NCI-H524 treated with DMSO at 0.1 percent for 48 hours (cell line): ENCODE measurements at regions not wholly inside any gene's neighbourhood (a gene's known extent, or its start where the extent isn't known, plus 50 kb on each side); places are given as distances from the start of the nearest gene placed in this dataset.

Experiments
- DNase-seq: peaks from one replicate; lab custom pipeline; 2025; lab: John Stamatoyannopoulos, UW

DNA sequence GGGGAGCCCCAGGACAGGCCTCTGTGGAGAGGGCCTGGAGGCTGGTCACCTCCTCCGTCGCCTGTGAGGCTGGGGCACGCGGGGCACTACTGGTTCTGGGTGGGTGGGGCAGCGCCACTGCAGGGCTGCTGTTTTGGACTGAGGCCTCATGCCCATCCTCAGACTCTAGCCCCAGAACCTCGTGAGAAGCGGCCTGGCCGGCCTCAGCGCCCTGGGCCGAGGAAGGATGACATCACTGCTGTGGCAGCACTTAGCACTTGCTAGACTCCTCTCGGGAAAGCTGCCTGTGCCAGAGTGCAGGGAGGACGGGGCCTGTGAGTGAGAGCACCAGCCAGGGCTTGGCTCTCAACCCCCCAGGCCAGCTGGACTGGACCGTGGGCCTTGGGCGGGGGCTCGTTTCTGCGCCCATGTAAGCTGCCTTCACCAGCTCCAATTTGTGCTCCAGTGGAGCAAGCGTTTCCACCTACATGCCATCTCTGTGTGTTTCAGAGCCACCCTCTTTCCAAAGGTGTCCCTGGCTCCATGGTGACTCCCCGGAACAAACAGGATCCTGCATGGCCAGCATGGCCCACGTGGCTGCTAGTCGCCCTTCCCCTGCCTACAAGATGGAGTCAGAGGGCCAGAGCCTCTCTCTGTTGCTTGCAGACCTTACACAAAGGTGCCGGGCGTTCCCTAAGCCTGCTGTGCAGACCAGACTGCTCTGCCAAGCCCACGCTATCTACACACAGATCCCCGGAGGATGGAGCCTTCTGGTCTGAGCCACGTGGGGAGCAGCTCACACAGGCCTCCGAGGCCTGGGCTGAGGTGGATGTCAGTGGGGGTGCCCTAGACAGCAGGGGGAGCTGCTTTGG lies 102.9 kb downstream of the CTTN start:
- DNase-seq: no peak

DNA sequence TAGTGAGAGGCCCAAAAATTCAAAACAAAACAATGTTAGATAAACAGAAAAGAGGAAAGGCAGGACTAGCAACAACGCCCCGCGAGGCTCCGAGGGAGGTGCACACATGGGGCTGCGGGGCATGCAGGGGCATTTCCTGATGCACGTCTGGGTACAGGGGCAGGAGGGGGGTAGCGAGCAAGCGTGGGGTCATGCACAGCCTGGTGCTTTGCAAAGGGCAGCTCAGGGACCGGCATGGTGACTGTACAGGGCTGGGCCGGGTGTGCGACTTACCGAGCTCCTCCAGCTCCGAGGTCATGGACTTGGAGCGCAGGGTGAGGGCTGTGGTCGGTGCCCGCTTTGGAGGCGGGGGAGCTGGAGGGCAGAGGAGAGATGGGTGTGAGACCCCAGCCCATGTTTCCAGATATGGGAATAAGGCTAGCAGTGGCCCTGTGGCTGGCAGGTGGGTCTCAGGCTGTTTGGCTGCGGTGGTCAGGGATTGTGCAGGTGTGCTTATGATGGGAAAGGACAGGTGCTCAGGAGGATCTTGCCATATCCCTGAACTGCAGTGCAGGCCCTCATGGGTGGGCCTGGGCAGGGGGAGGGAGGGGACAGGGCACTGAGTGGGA lies 103.7 kb downstream of the CTTN start:
- DNase-seq: no peak

DNA sequence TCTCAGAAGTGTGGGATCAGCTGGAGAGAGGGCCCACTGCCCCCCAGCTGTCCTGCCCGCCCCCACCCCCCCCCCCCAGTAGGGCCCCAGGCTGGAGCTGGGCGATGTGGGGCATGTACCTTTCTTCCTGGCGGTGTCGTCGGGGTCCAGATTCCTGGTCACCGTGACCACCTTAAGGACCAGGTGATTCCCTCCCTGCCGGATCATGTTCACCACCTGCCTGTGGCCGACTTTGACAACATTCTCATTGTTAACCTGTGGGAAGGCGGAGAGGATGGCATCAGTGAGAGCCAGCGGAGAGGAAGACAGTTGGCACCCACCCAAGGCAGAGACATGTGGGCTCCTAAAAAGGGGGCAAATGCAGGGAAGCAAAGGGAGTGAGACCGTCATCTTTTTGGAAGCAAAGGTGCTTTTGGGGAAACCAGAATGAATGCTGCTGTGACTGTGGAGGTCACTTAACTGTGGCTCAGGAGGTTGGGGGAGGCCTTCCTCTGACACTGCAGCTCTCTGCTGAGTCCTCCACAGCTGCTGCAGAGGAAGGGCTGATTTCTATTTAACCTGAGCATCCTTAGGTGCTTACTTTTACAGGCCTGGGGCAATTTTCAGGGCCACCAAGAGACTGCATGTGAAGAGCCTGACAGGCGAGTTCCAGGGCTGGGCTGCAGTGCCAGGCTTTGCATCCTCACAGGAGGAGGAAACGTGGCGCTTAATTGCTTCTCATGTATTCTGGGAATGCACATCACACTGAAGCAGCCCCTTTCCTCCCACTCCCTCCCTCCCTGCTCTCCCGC lies 104.5 kb downstream of the CTTN start:
- DNase-seq: no peak

DNA sequence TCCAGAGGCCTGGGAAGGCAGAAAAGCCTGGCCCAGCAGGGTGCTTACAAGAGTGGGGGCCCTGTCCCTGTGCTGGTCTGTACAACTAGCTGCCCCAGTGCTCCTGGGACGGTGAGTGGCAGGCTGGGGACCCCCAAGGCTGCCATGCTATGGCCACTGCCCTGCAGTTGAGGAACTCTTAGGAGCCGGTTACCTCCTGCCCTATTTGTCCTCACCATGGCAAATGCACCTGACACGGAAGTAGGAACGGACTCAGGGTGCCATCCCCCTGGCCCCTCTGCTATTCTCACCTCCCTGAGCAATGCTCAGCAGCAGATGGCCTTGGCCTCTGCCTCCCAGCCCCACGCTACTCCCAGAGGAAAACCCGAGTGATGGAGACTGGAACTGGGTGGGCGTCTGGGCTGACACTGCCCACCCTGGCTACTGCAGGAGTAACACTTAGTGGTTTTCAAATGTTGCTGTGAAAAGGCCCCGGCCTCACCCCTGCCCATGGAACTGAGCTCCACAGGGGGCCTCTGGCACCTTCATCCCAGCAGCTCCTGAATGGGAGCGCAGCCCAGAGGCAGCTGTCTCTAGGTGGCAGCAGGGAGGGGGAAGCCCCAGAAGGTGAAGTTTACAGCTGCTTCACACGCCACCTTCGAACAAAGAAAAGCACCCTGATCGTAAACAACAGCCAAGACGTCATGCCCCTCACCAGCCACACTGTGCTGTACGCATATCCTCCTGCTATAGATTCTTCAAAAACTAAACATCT lies 105.3 kb downstream of the CTTN start:
- peak; percentile 32 for DNase-seq

DNA sequence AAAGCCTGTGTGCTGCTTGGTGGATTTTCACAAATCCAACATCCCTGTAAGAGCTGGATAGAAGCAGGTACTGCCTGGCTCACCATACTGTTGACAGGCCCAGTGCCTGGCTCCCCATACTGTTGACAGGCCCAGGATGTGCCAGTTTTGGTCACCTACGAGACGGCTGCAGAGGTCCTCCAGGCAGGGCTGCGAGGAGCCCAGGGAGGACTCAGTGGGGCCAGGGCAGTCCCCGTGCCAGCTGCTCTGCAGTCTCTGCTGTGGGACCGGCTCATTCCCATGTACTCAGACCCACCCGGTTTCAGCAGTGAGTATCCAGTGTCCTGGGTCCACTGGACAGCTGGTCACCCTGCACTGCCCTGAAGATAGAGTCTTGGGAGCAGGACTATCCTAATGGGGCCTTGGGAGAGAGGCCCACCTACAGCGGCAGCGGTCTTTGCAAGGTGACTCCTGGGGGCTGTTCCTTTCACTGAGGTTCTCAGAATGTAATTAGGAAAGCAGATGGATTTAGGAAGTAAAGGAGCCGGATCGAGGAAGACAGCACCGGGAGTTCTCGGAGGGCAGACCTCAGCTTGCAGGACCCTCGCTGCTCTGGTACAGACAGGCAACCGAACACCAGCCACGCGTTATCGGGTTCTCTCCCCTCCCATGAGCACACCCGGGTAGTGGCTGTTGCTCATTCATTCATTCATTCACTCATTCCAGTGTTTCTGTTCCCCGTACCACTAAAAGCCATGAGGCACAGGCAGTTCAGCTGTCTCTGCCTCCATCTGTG lies 106.1 kb downstream of the CTTN start:
- no peak for DNase-seq

DNA sequence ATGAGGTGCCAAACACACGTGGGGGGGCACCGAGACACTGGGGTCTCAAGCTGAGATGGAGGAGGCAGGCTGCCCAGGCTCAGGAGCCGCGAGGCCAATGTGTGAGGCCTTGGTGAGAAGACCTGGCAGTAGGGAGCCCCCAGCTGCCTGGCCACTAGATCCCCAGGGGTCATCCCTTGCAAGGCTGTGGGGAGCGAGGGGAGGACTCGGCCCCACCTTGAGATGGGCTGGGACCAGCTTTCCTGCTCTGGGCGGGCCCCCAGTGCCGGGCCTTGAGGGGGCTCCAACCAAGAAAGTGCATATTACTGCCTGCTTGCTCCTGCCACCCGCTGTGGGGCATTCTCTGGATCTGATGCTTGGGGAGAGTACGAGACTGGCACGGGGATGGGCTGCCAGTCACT lies 107.0 kb downstream of the CTTN start:
- DNase-seq: no peak

DNA sequence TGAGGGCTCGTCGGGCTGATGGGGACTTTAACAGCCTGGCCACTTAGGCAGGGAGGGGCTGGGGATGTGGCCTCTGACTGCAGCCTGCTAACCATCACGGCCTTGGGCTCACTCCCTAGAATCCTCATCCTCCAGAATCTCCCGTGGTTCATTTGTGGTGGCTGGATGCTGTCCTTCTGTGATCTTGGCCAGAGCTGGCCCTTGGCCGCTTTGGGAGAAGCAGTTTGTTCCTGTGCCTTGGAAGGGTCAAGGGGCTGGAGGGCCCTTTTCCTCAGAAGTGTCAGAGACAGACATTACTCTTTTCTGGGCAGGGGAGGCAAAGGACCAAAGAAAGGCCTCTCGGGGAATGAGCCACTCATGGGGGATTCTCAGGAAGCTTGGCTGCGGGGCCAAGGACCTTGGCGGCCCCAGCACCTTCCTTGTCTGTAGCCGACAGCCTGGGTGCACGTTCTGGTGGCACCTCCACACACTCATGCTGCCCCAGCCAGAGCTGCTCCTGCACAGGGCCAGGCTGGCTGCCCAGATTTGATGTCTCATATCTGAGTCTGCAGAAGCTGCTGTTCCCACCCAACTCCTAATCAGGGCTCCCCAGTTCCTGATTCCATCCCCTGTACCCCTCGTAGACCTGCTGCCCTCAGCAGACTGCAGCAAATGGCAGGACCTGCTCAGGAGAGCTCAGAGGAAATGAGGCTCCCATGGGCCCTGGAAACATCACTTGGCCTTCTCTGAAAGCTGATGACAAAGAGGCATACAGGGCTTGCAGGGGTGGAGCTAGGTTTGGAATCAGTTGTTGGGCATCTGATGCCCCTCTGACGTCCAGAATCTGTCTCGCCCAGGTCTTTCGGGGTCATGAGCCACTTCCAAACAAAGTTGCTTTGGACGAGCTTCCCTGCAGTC lies 107.7 kb downstream of the CTTN start:
- no peak for DNase-seq

DNA sequence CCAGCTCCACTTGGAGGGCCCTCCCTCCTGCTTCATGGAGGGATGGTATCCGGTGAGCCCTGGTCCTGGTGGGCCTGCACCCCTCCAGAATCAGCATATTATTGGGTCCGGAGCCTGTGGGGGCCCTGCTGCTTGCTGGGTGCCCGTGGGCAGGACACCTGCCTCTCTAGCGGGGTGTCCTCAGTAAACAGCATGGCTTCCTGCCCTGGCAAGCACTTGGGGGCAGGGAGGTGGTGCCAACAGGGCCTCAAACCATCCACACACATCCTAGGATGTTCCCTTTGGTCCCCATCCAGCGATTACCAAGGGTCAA lies 108.3 kb downstream of the CTTN start:
- no peak for DNase-seq

DNA sequence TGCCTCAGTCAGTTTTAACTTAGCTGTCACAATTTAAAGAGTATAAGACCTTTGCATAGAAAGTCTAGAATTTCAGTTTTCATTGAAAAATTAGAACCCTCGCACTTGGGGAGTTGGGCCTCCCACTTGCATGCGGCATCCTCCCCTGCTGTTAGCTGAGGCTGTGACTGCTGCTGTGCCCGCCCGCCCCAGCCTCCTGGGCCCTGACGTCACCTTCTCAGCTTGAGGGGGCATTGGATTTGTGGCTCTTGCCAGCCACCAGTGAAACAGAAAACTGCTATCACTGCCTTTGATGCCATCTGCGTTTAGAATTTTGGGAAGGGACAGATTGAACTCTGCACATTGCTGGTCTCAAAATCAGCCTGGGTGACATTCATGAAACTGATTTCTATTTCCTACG lies 108.7 kb downstream of the CTTN start:
- no peak for DNase-seq

DNA sequence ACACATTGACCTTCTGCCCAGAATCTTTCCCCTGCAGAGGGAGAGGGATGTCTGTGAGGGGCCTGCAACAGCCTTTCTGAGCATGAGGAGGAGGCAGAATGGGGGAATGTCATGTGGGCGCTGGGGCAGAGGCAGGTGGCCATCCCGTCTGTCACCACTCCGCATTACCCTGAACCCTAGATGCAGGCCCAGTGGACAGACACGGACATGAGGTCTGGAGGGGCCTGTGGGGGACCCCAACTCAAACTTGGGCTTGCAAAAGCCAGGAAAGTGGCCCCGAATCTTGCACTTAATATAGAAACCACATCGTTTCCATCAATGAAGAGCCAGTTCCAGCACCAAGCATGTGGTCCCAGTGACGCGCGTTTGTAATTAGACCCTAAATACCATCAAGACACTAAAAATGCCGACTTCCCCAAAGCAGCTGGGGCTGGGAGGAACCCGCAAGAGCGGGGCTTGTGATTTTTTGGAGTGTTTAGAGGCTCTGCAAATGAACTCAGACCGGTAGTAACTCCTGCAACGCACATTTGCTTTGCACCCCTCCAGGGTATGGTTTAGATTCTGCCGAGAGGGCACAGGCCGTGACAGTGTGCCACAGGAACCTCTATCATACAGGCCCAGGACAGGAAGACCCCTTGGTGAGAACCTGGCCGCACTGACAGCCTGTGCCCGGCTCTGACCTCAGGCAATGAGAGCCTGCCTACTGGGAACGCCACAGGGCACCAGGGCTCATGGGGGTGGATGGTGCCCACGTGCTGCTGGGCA lies 109.3 kb downstream of the CTTN start:
- no peak for DNase-seq

DNA sequence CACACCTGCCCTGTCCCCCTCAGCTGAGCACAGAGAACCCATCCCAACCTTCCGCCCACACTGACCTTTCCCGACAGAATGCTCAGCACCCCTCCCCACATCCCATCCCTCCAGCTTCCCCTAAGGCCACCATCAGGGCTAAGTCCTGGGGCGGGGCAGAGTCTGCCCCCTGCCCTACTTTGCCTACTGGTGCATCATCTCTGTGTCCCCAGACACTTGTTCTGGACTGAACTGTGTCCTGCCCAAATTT lies 109.8 kb downstream of the CTTN start:
- no peak for DNase-seq

DNA sequence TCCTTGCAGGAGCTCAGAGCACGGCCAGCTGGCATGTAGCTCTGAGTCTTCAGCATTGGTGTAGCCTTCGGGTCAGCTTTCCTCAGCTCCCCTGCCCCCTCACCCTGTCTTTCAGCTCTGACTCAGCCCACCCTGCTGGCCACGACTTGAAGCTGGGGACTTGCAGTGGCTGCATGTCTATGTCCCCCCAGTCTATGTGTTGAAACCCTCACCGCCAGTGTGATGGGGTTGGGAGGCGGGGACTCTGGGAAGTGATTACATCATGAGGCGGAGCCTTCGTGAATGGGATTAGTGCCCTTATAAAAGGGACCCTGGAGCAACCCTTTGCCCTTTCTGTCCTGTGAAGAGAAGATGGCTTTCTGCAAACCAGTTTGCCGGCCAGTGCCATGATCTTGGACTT lies 111.1 kb downstream of the CTTN start:
- DNase-seq: no peak

DNA sequence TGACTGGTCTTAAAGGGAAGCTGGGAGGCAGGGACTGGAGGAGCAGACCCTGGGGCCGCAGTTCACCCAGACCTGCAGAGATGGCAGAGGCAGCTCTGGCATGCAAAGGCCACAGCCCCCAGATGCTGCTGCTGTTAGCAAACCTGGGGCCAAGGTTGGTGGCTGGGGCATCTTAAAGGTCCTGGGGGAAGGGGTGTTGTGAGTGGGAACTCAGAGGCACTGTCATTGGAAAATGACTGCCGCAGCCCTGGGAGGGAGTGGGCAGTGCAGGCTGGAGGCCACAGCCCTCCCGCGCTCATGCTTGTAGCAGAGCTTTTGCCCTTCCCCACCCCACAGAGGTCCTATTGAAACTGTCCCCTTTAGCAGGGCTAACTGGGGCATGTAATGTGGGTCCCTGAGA lies 111.8 kb downstream of the CTTN start:
- no peak for DNase-seq

DNA sequence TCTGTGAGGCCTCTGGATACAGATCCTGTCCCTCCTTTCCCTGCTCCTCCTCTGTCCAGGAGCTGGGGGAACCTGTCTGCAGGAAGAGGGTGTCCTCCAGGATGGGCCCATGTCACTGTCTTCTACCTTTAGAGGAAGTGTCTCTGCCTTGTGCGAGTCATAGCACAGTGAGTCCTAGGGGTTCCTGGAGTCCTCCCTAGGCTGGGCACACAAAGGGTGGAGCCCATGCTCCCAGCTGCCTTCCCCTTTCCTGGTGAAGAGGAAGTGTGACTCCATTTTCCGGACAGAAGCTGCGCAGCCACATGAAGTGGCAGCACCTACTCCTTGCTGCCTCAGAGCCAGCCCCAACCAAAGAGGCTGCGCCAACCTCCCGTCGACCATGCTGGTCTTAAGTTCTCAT lies 112.2 kb downstream of the CTTN start:
- DNase-seq: no peak

DNA sequence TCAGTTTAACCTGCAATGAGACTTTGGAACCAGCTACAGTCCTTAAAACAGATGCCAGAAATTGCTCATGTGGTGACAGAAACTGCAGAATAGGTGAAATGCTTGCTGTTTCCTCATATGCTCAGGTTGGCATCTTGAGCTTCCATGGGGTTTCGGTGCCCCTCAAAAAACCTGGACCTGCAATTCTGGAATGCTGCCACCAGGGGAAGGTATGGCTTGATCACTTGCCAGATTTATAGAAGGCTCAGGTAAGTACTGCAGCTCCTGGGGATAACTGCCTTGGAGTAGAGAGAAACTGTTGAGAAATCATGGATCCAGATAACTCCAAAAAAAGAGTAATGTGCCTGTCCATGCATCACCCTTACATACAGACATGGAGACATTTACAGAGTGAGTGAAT lies 113.0 kb downstream of the CTTN start:
- no peak for DNase-seq

DNA sequence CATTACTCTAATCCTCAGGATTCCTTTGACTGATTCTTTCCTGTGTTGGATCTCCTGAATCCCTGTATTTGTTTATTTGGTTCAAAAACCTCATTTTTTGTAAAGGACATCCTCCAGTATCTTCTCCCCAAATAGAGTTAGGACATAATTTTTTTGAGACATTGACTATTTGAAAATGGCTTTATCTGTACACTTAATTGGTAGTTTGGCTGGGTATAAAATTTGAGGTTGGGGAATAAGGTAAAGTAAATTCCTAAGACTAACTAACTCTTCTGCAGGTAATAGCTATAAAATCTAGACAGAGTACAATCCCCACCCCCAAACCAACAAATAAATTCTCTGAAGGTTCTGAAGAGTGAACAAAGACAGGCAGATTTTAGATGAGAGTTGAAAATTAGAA lies 114.4 kb downstream of the CTTN start:
- DNase-seq: no peak

DNA sequence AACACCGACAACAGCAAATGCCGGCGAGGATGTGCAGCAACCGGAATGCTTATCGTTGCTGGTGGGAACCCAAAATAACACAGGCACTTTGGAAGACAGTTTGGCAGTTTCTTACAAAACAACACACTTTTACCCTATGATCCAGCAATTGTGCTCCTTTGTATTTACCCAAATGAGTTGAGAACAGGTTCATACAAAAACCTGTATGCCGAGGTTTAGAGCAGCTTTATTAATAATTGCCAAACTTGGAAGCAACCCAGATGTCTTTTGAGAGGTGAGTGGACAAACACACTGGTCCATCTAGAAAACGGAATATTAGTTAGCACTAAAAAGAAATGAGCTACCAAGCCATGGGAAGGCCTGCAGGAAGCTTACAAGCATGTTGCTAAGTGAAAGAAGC lies 118.9 kb downstream of the CTTN start:
- no peak for DNase-seq

DNA sequence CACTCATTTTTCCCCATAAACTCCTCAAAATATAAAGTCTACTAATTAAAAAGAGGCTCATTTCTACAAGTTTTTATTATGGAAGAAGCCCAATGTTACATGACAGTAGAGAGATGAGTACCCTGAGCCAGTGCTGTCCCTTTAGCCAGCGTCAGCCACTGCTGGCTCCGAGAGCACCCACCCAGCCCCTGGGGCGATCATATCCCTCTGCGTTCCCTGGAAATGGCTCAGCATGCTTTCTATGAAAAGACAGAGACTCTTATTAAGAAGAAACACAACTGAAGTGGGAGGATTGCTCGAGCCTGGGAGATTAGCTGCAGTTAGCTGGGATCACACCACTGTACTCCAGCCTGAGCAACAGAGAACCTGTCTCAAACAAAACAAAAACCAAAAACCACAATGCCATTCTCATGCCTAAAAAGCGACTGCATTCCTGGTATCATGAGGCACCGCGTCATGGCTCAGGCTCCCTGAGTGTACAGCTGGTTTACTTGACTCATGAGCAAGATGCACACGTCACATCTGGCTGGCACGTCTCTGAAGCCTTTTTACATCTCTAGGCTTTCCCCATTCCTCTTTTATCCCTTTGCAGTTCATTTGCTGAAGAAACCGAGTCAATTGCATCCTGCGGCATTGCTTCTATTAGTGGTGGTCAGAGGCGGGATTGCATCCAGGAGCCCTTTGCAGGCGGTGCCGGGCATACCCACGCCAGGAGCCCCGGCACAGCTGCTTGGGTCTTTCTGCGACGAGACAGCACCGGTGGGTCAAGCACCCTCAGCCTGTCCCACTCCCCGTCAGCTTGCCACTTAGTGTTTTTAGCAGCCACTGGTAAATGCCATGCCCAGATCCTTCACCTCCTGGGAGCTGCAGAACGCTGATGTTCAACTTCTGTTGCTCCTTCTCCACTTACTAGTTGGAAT lies 119.9 kb downstream of the CTTN start:
- DNase-seq: no peak

DNA sequence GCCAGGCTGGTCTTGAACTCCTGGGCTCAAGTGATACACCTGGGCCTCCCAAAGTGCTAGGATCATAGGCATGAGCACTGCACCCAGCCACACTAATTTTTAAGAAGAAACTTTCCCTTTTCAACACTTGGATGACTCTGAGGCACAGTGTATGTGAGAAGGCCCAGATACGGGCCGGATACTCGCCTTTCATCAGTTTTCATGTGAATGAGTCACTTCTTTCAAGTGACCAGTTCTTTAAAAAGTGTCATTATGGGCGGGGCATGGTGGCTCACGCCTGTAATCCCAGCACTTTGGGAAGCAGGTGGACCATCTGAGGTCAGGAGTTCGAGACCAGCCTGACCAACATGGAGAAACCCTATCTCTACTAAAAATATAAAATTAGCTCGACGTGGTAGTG lies 120.8 kb downstream of the CTTN start:
- no peak for DNase-seq
